ENCODE measurements at regions not wholly inside any gene's neighbourhood (a gene's known extent, or its start where the extent isn't known, plus 50 kb on each side); places are given as distances from the start of the nearest gene placed in this dataset.
"Not testable (repeated sequence)": the region's sequence is repeated elsewhere in the genome, so short reads cannot be mapped to it uniquely, and the experiment has no call there.

DNA sequence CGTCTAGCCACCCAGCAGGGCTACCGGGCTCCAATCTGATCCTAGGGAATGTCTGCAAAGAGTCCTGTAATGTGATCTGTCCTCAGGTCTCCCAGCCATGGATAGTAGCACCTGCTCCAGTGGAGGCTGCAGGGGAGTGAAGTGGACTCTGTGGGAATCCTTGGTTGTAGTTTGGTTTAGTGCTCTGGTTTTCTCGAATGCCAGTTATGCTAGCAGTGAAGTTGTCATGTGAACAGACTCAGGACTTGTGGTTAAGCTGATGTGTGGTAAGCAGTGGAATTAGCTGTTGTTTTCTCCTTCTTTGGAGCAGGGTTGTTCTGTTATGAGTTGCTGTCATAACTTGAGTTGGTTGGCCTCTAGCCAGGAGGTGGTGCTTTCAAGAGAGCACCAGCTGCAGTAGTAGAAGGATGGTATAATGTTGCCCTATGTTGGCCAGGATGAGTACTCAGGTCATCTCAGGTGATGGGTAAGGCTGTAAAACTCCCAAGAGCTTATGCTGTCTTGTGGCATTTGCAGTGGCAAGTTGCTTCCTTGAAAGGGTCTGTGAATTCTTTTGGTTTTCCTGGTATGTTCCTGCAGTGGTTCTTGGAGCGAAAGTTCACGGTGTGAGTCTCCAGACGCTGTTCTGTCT lies 390.2 kb downstream of the UTRN start:
- Histone ChIP-seq H3K9me3 (peaks cover 0 to 41% (median 3%) of the 10 kb centered on the region in 3 donors), H3K4me3 (no peak overlapping the region), H3K27ac (no peak overlapping the region), H3K36me3 (no peaks in the 10 kb centered on the region), H3K4me1 (peaks cover 0 to 25% (median 5%) of the 10 kb centered on the region in 3 donors), H3K27me3 (no peaks in the 10 kb centered on the region)
- ATAC-seq: no peak
- WGBS, 2 donors (ENCODE audit: low coverage in 1 of 2): 85 to 96% methylated on average over 3 to 4 of the region's 6 CpGs
- TF ChIP-seq, protein P1, sequence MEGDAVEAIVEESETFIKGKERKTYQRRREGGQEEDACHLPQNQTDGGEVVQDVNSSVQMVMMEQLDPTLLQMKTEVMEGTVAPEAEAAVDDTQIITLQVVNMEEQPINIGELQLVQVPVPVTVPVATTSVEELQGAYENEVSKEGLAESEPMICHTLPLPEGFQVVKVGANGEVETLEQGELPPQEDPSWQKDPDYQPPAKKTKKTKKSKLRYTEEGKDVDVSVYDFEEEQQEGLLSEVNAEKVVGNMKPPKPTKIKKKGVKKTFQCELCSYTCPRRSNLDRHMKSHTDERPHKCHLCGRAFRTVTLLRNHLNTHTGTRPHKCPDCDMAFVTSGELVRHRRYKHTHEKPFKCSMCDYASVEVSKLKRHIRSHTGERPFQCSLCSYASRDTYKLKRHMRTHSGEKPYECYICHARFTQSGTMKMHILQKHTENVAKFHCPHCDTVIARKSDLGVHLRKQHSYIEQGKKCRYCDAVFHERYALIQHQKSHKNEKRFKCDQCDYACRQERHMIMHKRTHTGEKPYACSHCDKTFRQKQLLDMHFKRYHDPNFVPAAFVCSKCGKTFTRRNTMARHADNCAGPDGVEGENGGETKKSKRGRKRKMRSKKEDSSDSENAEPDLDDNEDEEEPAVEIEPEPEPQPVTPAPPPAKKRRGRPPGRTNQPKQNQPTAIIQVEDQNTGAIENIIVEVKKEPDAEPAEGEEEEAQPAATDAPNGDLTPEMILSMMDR (IDR thresholded peaks at IDR 0.05): no peak
- TF ChIP-seq EP300 (IDR thresholded peaks at IDR 0.05) (no peak), POLR2AphosphoS5 (IDR thresholded peaks at IDR 0.05) (no peak), POLR2A (IDR thresholded peaks at IDR 0.05) (no peak)

DNA sequence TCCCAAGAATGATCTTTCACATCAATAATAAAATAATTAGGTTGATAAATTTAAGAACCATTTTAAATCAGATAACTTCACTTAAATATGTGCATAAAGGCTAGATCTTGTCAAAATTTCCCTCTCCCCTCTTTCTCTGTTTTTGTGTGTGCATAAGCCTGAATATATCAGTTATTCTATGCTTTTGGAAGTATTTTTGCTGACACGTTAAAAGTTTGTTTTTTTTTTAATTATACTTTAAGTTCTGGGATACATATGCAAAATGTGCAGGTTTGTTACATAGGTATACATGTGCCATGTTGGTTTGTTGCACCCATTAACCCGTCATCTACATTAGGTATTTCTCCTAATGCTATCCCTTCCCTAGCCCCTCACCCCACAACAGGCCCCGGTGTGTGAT lies 391.2 kb downstream of the UTRN start:
- H3K27me3 ChIP-seq, ATAC-seq: not testable (repeated sequence)
- peaks cover 0 to 31% (median 5%) of the 10 kb centered on the region in 3 donors for H3K4me1 ChIP-seq

GRCh38 chr6:144677263-144677662 lies 392.1 kb downstream of the UTRN start:
- not testable (repeated sequence) for H3K27ac ChIP-seq, ATAC-seq, H3K27me3 ChIP-seq

More for the DNA sequence above, 391.2 kb downstream of the UTRN start:
- 88 to 94% methylated on average over 3 of the region's 3 CpGs for WGBS, 2 donors (ENCODE audit: low coverage in 1 of 2)
- H3K4me3 ChIP-seq, H3K36me3 ChIP-seq, H3K27ac ChIP-seq: not testable (repeated sequence)
- peaks cover 0 to 31% (median 3%) of the 10 kb centered on the region in 3 donors for H3K9me3 ChIP-seq

GRCh38 chr6:144678844-144679243 lies 393.7 kb downstream of the UTRN start:
- peak; percentile 60 for ATAC-seq
- H3K9me3 ChIP-seq: peaks cover 0 to 9% (median under 1%) of the 10 kb centered on the region in 3 donors
- peaks cover 2 to 56% (median 5%) of the 10 kb centered on the region in 3 donors for H3K4me1 ChIP-seq
- H3K27me3 ChIP-seq: no peaks in the 10 kb centered on the region
- TF ChIP-seq POLR2A (IDR thresholded peaks at IDR 0.05): no peak
- TF ChIP-seq POLR2AphosphoS5 (IDR thresholded peaks at IDR 0.05): peak; percentile 9
- TF ChIP-seq, protein P1 (IDR thresholded peaks at IDR 0.05): no peak
- no peak for TF ChIP-seq EP300 (IDR thresholded peaks at IDR 0.05)
- peak overlapping the region in 2 of 4 donors; percentile 3 to 31 for H3K27ac ChIP-seq
- WGBS, 2 donors (ENCODE audit: low coverage in 1 of 2): 11 to 18% methylated on average over 1 of the region's 1 CpG
- H3K36me3 ChIP-seq: no peaks in the 10 kb centered on the region
- no peak overlapping the region for H3K4me3 ChIP-seq

More at GRCh38 chr6:144677263-144677662, 392.1 kb downstream of the UTRN start:
- 91 to 98% methylated on average over 4 of the region's 4 CpGs for WGBS, 2 donors (ENCODE audit: low coverage in 1 of 2)
- peaks cover 0 to 24% (median 3%) of the 10 kb centered on the region in 3 donors for H3K9me3 ChIP-seq
- peaks cover 0 to 40% (median 5%) of the 10 kb centered on the region in 3 donors for H3K4me1 ChIP-seq
- H3K4me3 ChIP-seq, H3K36me3 ChIP-seq: not testable (repeated sequence)

DNA sequence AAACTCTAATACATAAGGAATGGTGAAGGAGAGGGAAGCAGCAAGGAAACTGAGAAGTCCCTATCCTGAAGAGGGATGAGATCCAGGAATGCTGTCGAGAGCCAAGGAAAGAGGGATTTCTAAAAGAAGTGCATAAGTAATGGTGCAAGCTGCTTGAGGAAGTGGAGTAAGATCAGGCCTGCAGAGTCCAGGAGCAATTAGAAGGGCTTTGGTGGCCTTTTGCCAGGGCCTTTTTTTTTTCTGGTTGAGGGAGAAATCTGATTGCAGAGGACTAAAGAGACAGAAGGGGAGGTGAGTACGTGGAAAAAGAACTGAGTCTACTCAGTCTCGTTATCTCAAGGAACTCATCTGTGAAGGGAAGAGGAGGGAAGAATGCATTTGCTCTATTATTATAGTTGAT lies 396.2 kb downstream of the UTRN start:
- Histone ChIP-seq H3K27me3 (no peaks in the 10 kb centered on the region), H3K27ac (no peak overlapping the region), H3K4me1 (peaks cover 2 to 52% (median 5%) of the 10 kb centered on the region in 3 donors), H3K36me3 (no peaks in the 10 kb centered on the region), H3K4me3 (no peak overlapping the region), H3K9me3 (peaks cover 0 to under 1% (median 0%) of the 10 kb centered on the region in 3 donors)
- 38 to 69% methylated on average over 3 of the region's 3 CpGs for whole genome bisulfite sequencing, 2 donors (ENCODE audit: low coverage in 1 of 2)
- TF ChIP-seq POLR2AphosphoS5 (IDR thresholded peaks at IDR 0.05): no peak
- TF ChIP-seq, protein P1 (IDR thresholded peaks at IDR 0.05): no peak
- TF ChIP-seq POLR2A (IDR thresholded peaks at IDR 0.05): no peak
- TF ChIP-seq EP300 (IDR thresholded peaks at IDR 0.05): no peak
- ATAC-seq: no peak

Data from gastroesophageal sphincter (tissue), 4 donors.